Neural progenitor cell (in vitro differentiated cells): ENCODE measurements at regions not wholly inside any gene's neighbourhood (a gene's known extent, or its start where the extent isn't known, plus 50 kb on each side); places are given as distances from the start of the nearest gene placed in this dataset.

Experiments used
- EZH2 ChIP-seq: fragments of 200-600 bp; sonication (generic); IDR thresholded peaks from 2 replicates; pipeline ENCODE4 v1.6.1; 2017; ENCODE audit warnings: antibody characterized with exemption, mild to moderate bottlenecking, moderate library complexity
- TF ChIP-seq, protein P1 (sequence below): fragments of 200-600 bp; sonication (generic); IDR thresholded peaks from 2 replicates; pipeline ENCODE4 v1.5.1; 2017; ENCODE audit warnings: antibody characterized with exemption, mild to moderate bottlenecking

- no peak for TF ChIP-seq EZH2
- TF ChIP-seq, protein P1, sequence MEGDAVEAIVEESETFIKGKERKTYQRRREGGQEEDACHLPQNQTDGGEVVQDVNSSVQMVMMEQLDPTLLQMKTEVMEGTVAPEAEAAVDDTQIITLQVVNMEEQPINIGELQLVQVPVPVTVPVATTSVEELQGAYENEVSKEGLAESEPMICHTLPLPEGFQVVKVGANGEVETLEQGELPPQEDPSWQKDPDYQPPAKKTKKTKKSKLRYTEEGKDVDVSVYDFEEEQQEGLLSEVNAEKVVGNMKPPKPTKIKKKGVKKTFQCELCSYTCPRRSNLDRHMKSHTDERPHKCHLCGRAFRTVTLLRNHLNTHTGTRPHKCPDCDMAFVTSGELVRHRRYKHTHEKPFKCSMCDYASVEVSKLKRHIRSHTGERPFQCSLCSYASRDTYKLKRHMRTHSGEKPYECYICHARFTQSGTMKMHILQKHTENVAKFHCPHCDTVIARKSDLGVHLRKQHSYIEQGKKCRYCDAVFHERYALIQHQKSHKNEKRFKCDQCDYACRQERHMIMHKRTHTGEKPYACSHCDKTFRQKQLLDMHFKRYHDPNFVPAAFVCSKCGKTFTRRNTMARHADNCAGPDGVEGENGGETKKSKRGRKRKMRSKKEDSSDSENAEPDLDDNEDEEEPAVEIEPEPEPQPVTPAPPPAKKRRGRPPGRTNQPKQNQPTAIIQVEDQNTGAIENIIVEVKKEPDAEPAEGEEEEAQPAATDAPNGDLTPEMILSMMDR: no peak
Observed at GRCh38 chr6:55016261-55016660, 158.1 kb upstream of the HCRTR2 start.
